ENCODE measurements at regions not wholly inside any gene's neighbourhood (a gene's known extent, or its start where the extent isn't known, plus 50 kb on each side); places are given as distances from the start of the nearest gene placed in this dataset.

DNA sequence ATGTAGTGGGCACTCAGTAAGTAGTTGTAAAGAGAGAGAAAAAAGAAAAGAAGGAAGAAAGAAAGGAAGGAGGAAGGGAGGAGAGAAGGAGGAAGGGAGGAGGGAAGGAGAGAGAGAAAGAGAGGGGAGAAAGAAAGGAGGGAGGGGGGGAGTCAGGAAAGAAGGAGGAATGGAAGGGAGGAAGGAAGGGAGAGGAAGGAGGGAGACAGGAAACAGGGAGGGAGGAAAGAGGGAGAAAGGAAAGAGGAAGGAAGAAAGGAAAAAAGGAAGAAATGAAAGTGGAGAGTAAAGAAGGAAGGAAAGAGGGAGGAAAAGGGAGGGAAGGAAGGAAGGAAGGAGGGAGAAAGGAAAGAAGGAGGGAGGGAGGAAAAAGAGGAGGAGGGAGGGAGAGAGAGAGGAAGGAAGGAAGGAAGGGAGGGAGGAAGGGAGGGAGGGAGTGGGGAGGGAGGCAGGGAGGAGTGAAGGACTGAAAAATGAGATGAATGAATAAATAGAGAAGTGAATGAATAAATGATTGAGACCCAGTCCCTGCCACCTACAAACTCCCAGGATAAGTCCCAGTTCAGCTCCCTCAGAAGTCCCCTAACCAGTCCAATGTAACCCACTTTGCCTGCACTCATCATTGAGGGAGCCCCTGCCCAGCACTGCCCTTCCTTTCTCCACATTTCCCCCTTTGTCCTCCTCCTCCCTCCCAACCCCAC lies 739.0 kb upstream of the TBX3 start:
- TF ChIP-seq CTCF (IDR thresholded peaks at IDR 0.05; ENCODE audit: control insufficient read depth, extremely low read depth, insufficient read depth), result no peak
- H3K4me3 ChIP-seq (ENCODE audit: low read depth, low read length), result no peak overlapping the region
- DNase-seq (ENCODE audit: low read depth), result no peak

- no peak for TF ChIP-seq CTCF (IDR thresholded peaks at IDR 0.05; ENCODE audit: control insufficient read depth, extremely low read depth, insufficient read depth)
- DNase-seq (ENCODE audit: low read depth), result no peak
- no peak overlapping the region for H3K4me3 ChIP-seq (ENCODE audit: low read depth, low read length)
These were observed 738.1 kb upstream of the TBX3 start for GRCh38 chr12:115421796-115422709.

DNA sequence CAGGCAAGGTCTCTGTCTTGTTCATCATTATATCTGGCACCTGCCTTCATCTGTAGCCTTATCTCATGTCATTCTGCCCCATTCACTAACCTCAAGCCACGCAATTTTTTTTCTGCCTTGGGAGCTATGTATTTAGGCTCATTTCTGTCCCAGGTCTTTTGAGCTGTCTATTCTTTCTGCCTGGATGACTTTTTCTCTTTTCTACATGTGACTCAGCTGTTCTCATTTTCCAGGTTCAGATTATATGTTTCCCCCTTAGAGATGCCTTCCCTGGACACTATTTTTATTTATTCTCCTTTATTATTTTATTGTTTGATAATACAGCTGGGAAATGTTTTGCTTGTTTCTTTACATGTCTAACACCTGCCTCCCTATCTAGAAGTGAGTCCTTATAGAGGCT lies 737.4 kb upstream of the TBX3 start:
- no peak for DNase-seq (ENCODE audit: low read depth)
- no peak overlapping the region for H3K4me3 ChIP-seq (ENCODE audit: low read depth, low read length)
- no peak for TF ChIP-seq CTCF (IDR thresholded peaks at IDR 0.05; ENCODE audit: control insufficient read depth, extremely low read depth, insufficient read depth)

- no peak for TF ChIP-seq CTCF (IDR thresholded peaks at IDR 0.05; ENCODE audit: control insufficient read depth, extremely low read depth, insufficient read depth)
- DNase-seq (ENCODE audit: low read depth), result no peak
- no peak overlapping the region for H3K4me3 ChIP-seq (ENCODE audit: low read depth, low read length)
These were observed 735.2 kb upstream of the TBX3 start for GRCh38 chr12:115419145-115419646.

DNA sequence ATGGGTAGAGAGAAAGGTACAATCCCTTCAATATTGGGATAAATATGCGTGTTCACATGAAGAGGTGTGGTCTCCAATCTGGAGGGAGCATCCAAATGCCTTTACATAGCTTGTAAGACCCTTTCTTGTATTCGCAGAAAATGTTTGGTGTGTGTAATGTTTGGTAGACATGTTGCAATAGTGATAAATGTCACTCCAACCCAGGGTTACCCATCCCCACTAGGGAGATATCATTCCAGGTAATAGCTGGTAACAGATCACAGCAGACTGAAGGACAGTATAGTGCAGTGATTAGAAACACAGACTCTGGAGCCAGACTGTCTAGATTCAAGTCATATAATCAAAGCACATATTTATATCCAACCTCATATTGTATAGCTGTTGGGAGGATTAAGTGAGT lies 733.6 kb upstream of the TBX3 start:
- TF ChIP-seq CTCF (IDR thresholded peaks at IDR 0.05; ENCODE audit: control insufficient read depth, extremely low read depth, insufficient read depth), result no peak
- no peak overlapping the region for H3K4me3 ChIP-seq (ENCODE audit: low read depth, low read length)
- DNase-seq (ENCODE audit: low read depth), result no peak

DNA sequence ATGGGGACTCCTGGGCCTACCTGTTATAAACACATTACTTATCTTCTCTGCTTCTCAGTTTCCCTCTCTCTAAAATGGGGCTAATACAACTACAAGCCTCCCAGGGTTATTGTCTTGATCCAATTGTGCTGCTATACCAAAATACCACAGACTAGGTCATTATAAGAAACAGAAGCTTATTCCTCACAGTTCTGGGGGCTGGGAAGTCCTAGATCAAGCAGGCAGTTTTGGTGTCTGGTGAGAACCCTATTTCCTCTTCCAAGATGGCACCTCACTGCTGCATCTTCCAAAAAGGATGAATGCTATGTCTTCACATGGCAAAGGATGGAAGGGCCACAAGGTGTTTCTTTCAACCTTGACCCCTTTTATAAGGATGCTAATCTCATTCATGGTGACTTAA lies 732.9 kb upstream of the TBX3 start:
- no peak for DNase-seq (ENCODE audit: low read depth)
- no peak for TF ChIP-seq CTCF (IDR thresholded peaks at IDR 0.05; ENCODE audit: control insufficient read depth, extremely low read depth, insufficient read depth)
- no peak overlapping the region for H3K4me3 ChIP-seq (ENCODE audit: low read depth, low read length)
